WI38 (cell line): ENCODE measurements at regions not wholly inside any gene's neighbourhood (a gene's known extent, or its start where the extent isn't known, plus 50 kb on each side); places are given as distances from the start of the nearest gene placed in this dataset.
A peak's percentile ranks its signal among the peaks of the same experiment; 100 is the strongest.

Source experiments
- H3K4me3 ChIP-seq: 2 replicates; pipeline ENCODE4 v1.5.1; 2011; ENCODE audit warnings: low read depth, mild to moderate bottlenecking, control low read depth, low read length
- CTCF ChIP-seq: IDR thresholded peaks from 2 replicates; pipeline ENCODE4 v1.5.1; 2012; ENCODE audit warnings: low read depth, mild to moderate bottlenecking, control low read depth, low read length

DNA sequence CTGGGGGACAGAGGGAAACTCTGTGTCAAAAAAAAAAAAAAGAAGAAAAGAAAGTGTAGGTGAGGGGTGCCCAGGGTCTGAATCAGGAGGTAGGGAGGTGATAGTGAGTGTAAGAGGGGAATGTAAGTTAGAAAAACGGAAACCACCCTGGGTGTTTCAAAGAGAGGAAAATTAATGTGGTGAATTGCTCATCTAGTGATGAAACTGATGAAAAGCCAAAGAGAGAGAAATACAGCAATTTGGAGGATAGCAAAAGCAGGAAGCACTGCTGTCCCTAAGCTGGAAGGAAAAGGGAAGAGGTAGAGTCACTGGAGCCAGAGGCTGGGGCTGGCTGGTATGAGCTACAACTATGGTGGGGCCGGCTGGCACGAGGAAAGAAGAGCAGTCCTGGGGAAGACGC is 85.0 kb upstream of the CEP85L start:
- no peak for TF ChIP-seq CTCF
- no peak overlapping the region for H3K4me3 ChIP-seq

DNA sequence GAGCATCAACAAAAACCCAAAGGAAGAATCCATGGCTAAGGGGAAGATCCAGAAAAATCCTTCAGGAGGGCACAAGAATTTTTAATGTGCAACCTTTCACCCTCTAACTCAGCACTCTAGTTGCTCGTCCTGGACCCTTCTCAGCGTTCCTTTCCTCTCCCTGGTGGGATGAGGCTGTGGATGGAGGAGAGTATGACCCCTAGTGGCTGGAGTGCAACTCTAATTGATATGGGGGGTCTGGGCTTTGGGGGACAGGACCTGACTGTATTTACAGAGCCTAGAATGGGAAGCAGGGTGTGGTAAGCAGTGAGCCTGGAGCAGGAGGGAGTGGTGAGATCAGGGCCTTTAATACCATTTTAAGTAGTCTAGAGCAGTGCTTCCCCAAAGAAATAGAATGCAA is 83.9 kb upstream of the CEP85L start:
- no peak overlapping the region for H3K4me3 ChIP-seq
- peak; percentile 32; the same call in 1 of the 2 replicates for TF ChIP-seq CTCF

DNA sequence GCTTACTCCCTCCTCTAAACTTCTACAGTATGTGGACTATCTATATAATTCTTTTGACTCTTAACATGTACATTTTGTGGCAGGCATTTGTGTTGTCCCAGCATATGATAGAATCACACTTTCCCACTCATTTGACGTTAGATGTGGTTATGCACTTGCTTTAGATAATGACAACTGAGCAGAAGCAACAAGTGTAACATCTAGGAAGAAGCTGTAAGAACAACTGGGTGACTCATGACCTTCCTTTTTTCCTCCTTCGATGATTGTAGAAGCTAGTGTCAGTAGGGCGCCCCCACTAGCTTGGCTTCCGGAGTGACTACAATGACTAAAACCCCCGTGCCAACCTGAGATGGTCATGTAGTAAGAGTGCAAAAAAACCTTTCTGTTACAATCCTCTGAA is 74.6 kb upstream of the CEP85L start:
- no peak for TF ChIP-seq CTCF
- H3K4me3 ChIP-seq, result no peak overlapping the region

DNA sequence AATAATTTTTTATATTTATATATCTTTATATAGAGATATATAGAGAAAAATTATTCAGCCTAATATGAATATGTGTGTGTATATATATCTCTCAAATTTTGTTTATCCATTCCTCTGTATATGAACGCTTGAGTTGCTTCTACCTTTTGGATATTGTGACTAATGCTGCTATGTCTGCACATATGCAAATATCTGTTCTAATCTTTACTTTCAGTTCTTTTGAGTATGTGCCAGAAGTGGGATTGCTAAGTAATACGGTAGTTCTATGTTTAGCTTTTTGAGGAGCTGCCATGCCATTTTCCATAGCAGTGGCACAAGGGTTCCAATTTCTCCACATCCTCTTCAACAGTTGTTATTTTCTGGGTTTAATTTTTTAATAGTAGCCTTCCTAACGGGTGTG is 72.8 kb upstream of the CEP85L start:
- no peak overlapping the region for H3K4me3 ChIP-seq
- no peak for TF ChIP-seq CTCF

DNA sequence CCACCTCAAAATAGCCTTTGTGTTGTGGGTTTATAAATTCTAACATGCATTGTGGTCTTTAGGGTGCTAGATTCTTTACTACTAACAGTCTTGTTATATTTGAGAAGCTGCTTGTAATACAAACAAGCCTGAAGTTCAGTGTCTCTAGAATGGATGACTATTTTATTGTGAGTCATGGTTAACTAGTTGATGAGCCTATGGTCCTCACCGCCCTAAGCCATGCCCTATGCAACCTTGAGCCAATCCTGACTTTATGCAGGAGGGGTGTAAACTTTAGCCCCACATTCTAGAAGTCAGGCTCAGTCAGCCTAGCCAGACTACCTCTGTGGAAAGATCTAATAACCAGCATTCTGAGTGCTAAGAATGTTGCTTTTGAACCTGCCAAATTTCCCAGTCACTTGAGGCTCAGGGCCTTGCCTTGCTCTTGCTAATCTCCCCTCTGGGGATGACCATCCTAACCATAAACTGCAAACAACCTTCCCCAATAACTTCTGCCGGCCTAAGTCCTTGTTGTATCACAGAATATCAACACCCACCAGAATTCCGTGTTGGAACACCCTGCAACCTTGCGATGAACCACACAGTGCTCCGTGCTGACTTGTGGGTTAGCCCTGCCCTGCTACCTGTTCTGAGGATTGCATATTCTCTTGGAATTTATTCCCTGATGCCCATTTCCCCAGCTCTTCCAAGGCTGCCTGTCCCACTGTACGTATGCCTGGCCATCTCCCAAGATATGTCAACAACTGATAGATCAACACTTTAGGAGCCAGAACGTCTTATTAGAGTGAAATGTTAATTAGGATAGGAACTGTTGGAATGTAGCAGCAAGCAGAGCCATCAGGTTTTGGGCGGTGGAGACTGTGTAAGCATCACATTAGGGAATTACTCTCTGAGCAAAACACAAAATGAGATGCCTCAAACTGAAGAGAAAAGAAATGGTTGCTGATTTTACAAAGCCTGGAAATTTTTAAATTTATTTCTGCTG is 71.7 kb upstream of the CEP85L start:
- no peak overlapping the region for H3K4me3 ChIP-seq
- TF ChIP-seq CTCF, result no peak

DNA sequence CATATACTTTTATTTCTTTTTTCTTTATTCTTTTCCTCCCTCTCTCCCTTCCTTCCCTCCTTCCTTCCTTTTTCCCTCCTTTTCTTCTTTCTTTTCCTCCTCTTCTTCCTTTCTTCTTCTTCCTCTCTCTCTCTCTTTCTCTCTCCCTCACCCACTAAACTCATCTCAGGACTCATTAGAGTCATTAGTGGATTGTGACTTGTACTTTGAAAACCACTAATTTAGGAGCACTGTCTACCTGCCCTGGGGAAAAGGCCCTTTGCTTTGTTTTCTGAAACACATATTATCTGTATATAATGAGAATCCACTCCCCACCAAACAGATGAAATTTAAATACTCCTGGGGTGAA is 68.7 kb upstream of the CEP85L start:
- no peak overlapping the region for H3K4me3 ChIP-seq
- no peak for TF ChIP-seq CTCF

DNA sequence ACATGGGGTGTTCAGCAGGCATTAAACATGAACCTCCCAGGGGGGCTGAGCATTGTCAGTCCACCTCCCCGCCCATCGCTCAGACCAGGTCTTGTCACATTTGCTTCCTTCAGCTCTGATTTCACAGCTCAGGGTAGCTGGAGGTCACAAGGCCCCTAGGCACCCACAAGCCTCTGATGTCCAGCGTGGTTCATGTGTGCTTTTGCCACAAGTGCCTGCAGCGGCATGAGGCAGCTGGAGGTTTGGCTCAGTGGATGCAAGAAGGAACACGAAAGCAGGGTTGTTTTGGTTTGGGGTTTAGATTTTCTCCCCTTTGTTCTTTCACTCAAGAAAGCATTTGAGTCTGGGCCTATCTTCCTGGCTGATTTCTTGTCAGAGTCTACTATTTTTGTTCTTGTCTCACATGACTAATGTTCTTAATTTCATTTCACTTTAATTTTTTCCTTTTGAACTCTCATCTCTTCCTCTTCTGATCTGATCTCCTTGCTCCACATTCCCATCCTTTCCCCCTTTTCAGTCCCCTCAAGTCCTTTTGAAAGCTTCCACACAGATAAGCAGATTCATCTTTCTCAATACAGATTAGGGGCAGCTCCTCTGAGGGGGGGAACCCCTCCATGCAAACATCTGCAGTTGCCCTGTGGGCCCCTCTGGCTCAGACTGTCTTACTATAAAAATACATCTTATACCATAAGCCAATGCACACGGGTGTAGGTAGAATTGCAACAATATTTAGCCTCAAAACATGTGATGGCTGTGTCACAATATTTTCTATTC is 68.1 kb upstream of the CEP85L start:
- H3K4me3 ChIP-seq, result no peak overlapping the region
- no peak for TF ChIP-seq CTCF
